Lung (tissue), 11 donors: ENCODE measurements at regions not wholly inside any gene's neighbourhood (a gene's known extent, or its start where the extent isn't known, plus 50 kb on each side); places are given as distances from the start of the nearest gene placed in this dataset.
A peak's percentile ranks its signal among the peaks of the same experiment; 100 is the strongest.

ENCODE experiments used
- ATAC-seq: fragments of 200-7000 bp; cut with Tn5 transposase; one replicate; pipeline ENCODE4 v1.9.1; 2020; ENCODE audit warnings: moderate number of reproducible peaks; ENCODE audit not compliant: insufficient read depth, low FRiP score
- DNase-seq, 3 donors: peaks; one replicate each; pipeline ENCODE4 v3.0.0-alpha.2; 2013 to 2017
- H3K27ac ChIP-seq, 2 donors: one replicate each; pipeline ENCODE4 v1.5.1; 2013; ENCODE audit warnings: mild to moderate bottlenecking in 2 of 2, moderate library complexity in 2 of 2, control low read depth in 1 of 2, inconsistent platforms in 1 of 2, low read depth in 1 of 2, low read length in 1 of 2
- H3K27me3 ChIP-seq, 3 donors: one replicate each; pipeline ENCODE4 v1.5.1; 2013; ENCODE audit warnings: low read length in 2 of 3; ENCODE audit not compliant: control insufficient read depth in 3 of 3, insufficient read depth in 3 of 3
- H3K36me3 ChIP-seq, 4 donors: one replicate each; pipeline ENCODE4 v1.5.1; 2013; ENCODE audit warnings: low read length in 4 of 4, mild to moderate bottlenecking in 1 of 4, moderate library complexity in 1 of 4; ENCODE audit not compliant: control insufficient read depth in 4 of 4, insufficient read depth in 4 of 4
- H3K4me1 ChIP-seq, 5 donors: one replicate each; pipeline ENCODE4 v1.5.1; 2013; ENCODE audit warnings: low read length in 5 of 5, mild to moderate bottlenecking in 2 of 5, moderate library complexity in 1 of 5; ENCODE audit not compliant: control insufficient read depth in 5 of 5, insufficient read depth in 5 of 5
- H3K4me3 ChIP-seq: one replicate; pipeline ENCODE4 v1.5.1; 2013; ENCODE audit warnings: mild to moderate bottlenecking, control low read depth, moderate library complexity
- H3K9ac ChIP-seq, 2 donors: one replicate each; pipeline ENCODE4 v1.5.1; 2013; ENCODE audit warnings: low read length in 2 of 2, control low read depth in 1 of 2; ENCODE audit not compliant: insufficient read depth in 1 of 2
- H3K9me3 ChIP-seq, 4 donors: one replicate each; pipeline ENCODE4 v1.5.1; 2013; ENCODE audit warnings: low read length in 3 of 4, mild to moderate bottlenecking in 1 of 4, moderate library complexity in 1 of 4; ENCODE audit not compliant: control insufficient read depth in 4 of 4, insufficient read depth in 3 of 4
- CTCF ChIP-seq: IDR thresholded peaks from 2 replicates; pipeline ENCODE4 v1.5.1; 2012; ENCODE audit warnings: mild to moderate bottlenecking; ENCODE audit errors: control extremely low read depth, extremely low read depth
- WGBS, 2 donors: extraction: QIAGEN DNeasy Blood & Tissue Kit; methylation state at CpG; one replicate each; pipeline ENCODE4 v1.1.7; 2013; 5-methylcytosine and 5-hydroxymethylcytosine counted together
- donor health status: control.
- donor health status: control.
- donor health status: Bipolar disorder and iron deficiency.
- donor health status: healthy.
- donor health status: DM: yes; HTN: yes; CAD: no.

- DNase-seq (peak in 1 of 3 donors; percentile 1), ATAC-seq (peak; percentile 6)
- Histone ChIP-seq H3K9me3 (peaks cover 0 to 5% (median 0%) of the 10 kb centered on the region in 4 donors), H3K27me3 (peaks cover 0 to 3% (median 0%) of the 10 kb centered on the region in 3 donors), H3K9ac (no peak overlapping the region), H3K4me1 (no peaks in the 10 kb centered on the region), H3K36me3 (no peaks in the 10 kb centered on the region), H3K4me3 (no peak overlapping the region), H3K27ac (no peak overlapping the region)
- TF ChIP-seq CTCF: no peak
- 45 to 50% methylated on average over 3 of the region's 3 CpGs for WGBS, 2 donors
These were observed 169.4 kb downstream of the C1orf94 start for GRCh38 chr1:34346128-34346527.

GRCh38 chr1:34353409-34353808, 176.7 kb downstream of the C1orf94 start:
- H3K27me3 ChIP-seq: peaks cover 0 to 5% (median 0%) of the 10 kb centered on the region in 3 donors
- ATAC-seq (no peak), DNase-seq (no peak)
- TF ChIP-seq CTCF: no peak
- no peak overlapping the region for H3K27ac ChIP-seq
- H3K36me3 ChIP-seq: no peaks in the 10 kb centered on the region
- H3K4me3 ChIP-seq: no peak overlapping the region
- WGBS, 2 donors: 85 to 93% methylated on average over 2 of the region's 2 CpGs
- H3K9ac ChIP-seq: no peak overlapping the region
- H3K4me1 ChIP-seq: peaks cover 0 to 3% (median 0%) of the 10 kb centered on the region in 5 donors
- peaks cover 0 to 7% (median 0%) of the 10 kb centered on the region in 4 donors for H3K9me3 ChIP-seq

- Histone ChIP-seq H3K27ac (no peak overlapping the region), H3K36me3 (no peaks in the 10 kb centered on the region), H3K4me1 (peaks cover 0 to 3% (median 0%) of the 10 kb centered on the region in 5 donors), H3K4me3 (no peak overlapping the region), H3K27me3 (peaks cover 0 to 5% (median 0%) of the 10 kb centered on the region in 3 donors), H3K9ac (no peak overlapping the region), H3K9me3 (peaks cover 0 to 5% (median 0%) of the 10 kb centered on the region in 4 donors)
- ATAC-seq (no peak), DNase-seq (no peak)
- 46 to 58% methylated on average over 2 of the region's 2 CpGs for WGBS, 2 donors
- no peak for TF ChIP-seq CTCF
These were observed 177.7 kb downstream of the C1orf94 start for GRCh38 chr1:34354367-34354766.

DNA sequence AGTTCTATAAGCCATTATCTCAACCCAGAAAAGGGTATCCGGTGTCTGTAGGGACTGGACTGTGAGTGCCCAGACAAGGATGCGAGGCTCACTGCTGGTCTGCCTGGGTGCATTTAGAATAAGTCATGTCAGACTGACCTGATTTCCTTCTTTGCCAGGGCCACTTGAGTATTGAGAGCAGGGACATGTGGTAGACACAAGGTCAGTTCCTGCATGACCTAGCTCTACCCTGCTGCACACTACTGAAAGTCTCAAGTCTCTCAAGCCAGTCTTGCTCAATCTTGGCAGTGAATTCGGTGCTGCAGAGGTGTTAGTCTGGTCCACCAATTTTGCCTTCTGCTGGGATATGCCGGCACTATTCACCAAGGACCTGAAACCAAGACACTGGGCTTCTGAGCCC, 180.1 kb downstream of the C1orf94 start:
- no peak for TF ChIP-seq CTCF
- Histone ChIP-seq H3K9ac (no peak overlapping the region), H3K4me3 (no peak overlapping the region), H3K9me3 (peaks cover 0 to 2% (median 0%) of the 10 kb centered on the region in 4 donors), H3K36me3 (no peaks in the 10 kb centered on the region), H3K4me1 (peaks cover 0 to 3% (median 0%) of the 10 kb centered on the region in 5 donors), H3K27ac (no peak overlapping the region), H3K27me3 (peaks cover 0 to 13% (median 0%) of the 10 kb centered on the region in 3 donors)
- WGBS, 2 donors: 71 to 72% methylated on average over 4 of the region's 4 CpGs
- ATAC-seq (no peak), DNase-seq (no peak)
